Fibroblast of lung (primary cell): ENCODE measurements at regions not wholly inside any gene's neighbourhood (a gene's known extent, or its start where the extent isn't known, plus 50 kb on each side); places are given as distances from the start of the nearest gene placed in this dataset.

Experiments
- DNase-seq, 2 donors: peaks; one replicate each; pipeline versions ENCODE4 v3.0.0 to v3.0.0-alpha.2; 2010; ENCODE audit warnings: low read depth in 2 of 2
- H2AFZ ChIP-seq: 2 replicates; pipeline ENCODE4 v1.5.1; 2012; ENCODE audit warnings: low read length, control low read depth, inconsistent platforms
- H3K27ac ChIP-seq: 2 replicates; pipeline ENCODE4 v1.5.1; 2011; ENCODE audit warnings: low read length, control low read depth; ENCODE audit not compliant: insufficient read depth
- H3K27me3 ChIP-seq: 2 replicates; pipeline ENCODE4 v1.5.1; 2011; ENCODE audit warnings: mild to moderate bottlenecking, low read length; ENCODE audit not compliant: control insufficient read depth, insufficient read depth
- H3K36me3 ChIP-seq: 2 replicates; pipeline ENCODE4 v1.5.1; 2011; ENCODE audit warnings: low read length; ENCODE audit not compliant: control insufficient read depth, insufficient read depth
- H3K4me1 ChIP-seq: 2 replicates; pipeline ENCODE4 v1.5.1; 2011; ENCODE audit warnings: low read length; ENCODE audit not compliant: control insufficient read depth, insufficient read depth; ENCODE audit errors: extremely low read depth
- H3K4me2 ChIP-seq: 2 replicates; pipeline ENCODE4 v1.5.1; 2011; ENCODE audit warnings: low read length, control low read depth; ENCODE audit not compliant: insufficient read depth; ENCODE audit errors: extremely low read depth
- H3K4me3 ChIP-seq, 4 experiments: fragments of 200-600 bp in 1 of 4; sonication (generic) in 1 of 4; replicated peaks in 1 of 4; 2 replicates each; pipeline ENCODE4 v1.5.1; 2011 to 2016; ENCODE audit warnings: low read length in 4 of 4, low read depth in 3 of 4, mild to moderate bottlenecking in 3 of 4, control low read depth in 2 of 4, inconsistent platforms in 1 of 4, mixed read lengths in 1 of 4; ENCODE audit not compliant: insufficient read depth in 1 of 4; ENCODE audit errors: control extremely low read depth in 1 of 4
- H3K79me2 ChIP-seq: 2 replicates; pipeline ENCODE4 v1.5.1; 2012; ENCODE audit warnings: mild to moderate bottlenecking, low read length, inconsistent platforms; ENCODE audit not compliant: control insufficient read depth, insufficient read depth
- H3K9ac ChIP-seq: 2 replicates; pipeline ENCODE4 v1.5.1; 2011; ENCODE audit warnings: mild to moderate bottlenecking, low read length, control low read depth; ENCODE audit not compliant: insufficient read depth
- H3K9me3 ChIP-seq: 2 replicates; pipeline ENCODE4 v1.5.1; 2012; ENCODE audit warnings: low read depth, low read length; ENCODE audit not compliant: control insufficient read depth, insufficient read depth
- H4K20me1 ChIP-seq: 2 replicates; pipeline ENCODE4 v1.5.1; 2011; ENCODE audit warnings: low read length; ENCODE audit not compliant: control insufficient read depth, insufficient read depth; ENCODE audit errors: extremely low read depth
- CTCF ChIP-seq, 2 donors: IDR thresholded peaks in 1 of 2; conservative IDR thresholded peaks in 1 of 2; 1 replicate in 1 of 2; 2 replicates in 1 of 2; pipeline ENCODE4 v1.5.1; 2011 to 2012; ENCODE audit warnings: low read length in 2 of 2, control low read depth in 1 of 2, inconsistent platforms in 1 of 2, low read depth in 1 of 2, mild to moderate bottlenecking in 1 of 2
- EZH2 ChIP-seq: IDR thresholded peaks from 2 replicates; pipeline ENCODE4 v1.5.1; 2012; ENCODE audit warnings: low read length, control low read depth, mild to moderate bottlenecking; ENCODE audit errors: missing control alignments

DNA sequence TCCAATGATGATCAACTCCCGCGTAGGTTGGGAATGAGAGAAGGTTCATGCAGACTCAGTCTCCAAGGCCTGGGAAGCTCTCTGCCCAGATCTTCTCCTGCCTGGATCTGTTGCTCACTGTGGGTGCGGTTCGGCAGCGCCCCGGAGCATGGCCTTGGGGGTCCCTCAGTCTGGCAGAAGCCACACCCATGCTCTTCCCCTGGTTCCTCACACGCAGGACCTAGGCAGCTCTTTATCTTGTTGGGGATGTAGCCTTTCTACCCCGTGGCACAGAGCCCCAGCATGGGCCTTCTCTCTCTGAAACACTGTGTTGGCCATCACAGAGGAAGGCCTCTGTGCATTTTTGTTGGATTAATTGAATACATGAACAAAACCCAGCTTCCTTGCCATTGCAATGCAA lies 1461.6 kb downstream of the BRD1 start:
- Histone ChIP-seq H3K9me3 (no peaks in the 10 kb centered on the region), H3K79me2 (no peaks in the 10 kb centered on the region), H3K9ac (no peak overlapping the region), H3K27ac (no peak overlapping the region), H3K36me3 (no peaks in the 10 kb centered on the region), H3K4me2 (no peak overlapping the region), H3K4me3 (no peak overlapping the region), H3K4me1 (no peaks in the 10 kb centered on the region), H4K20me1 (no peaks in the 10 kb centered on the region), H3K27me3 (no peaks in the 10 kb centered on the region), H2AFZ (no peak overlapping the region)
- TF ChIP-seq CTCF (conservative IDR thresholded peaks at IDR 0.05 in 1 of 2, IDR thresholded peaks at IDR 0.05 in 1 of 2; ENCODE audit: low read depth in 1 of 2, low read length in 2 of 2) (no peak), EZH2 (no peak)
- no peak for DNase-seq

DNA sequence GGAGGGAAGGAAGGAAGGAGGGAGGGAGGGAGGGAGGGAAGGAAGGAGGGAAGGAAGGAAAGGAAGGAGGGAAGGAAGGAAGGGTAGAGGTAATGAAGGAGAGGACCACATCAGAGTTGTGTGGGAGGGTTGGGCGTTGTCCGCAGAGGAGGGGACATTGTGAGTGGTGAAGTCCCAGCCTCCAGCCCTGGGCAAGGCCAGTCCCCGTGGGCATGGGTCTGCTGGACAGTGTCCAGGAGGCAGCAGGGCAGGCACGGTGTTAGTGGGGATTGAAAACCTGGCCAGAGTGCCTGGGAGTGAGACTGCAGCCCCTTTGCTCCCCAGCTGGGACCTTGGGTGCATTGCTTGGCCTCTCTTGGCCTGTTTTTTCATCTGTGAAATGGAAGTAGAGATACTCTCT lies 1462.3 kb downstream of the BRD1 start:
- H3K9me3 ChIP-seq = no peaks in the 10 kb centered on the region
- no peak overlapping the region for H3K4me3 ChIP-seq
- no peak overlapping the region for H3K27ac ChIP-seq
- H3K36me3 ChIP-seq = no peaks in the 10 kb centered on the region
- no peaks in the 10 kb centered on the region for H4K20me1 ChIP-seq
- H2AFZ ChIP-seq = no peak overlapping the region
- no peaks in the 10 kb centered on the region for H3K4me1 ChIP-seq
- H3K27me3 ChIP-seq = no peaks in the 10 kb centered on the region
- no peak for DNase-seq
- no peak overlapping the region for H3K4me2 ChIP-seq
- TF ChIP-seq EZH2 (no peak), CTCF (conservative IDR thresholded peaks at IDR 0.05 in 1 of 2, IDR thresholded peaks at IDR 0.05 in 1 of 2; ENCODE audit: low read depth in 1 of 2, low read length in 2 of 2) (no peak)
- no peaks in the 10 kb centered on the region for H3K79me2 ChIP-seq
- no peak overlapping the region for H3K9ac ChIP-seq

- Histone ChIP-seq H3K4me3 (no peak overlapping the region), H4K20me1 (no peaks in the 10 kb centered on the region), H3K4me2 (no peak overlapping the region), H2AFZ (no peak overlapping the region), H3K36me3 (no peaks in the 10 kb centered on the region), H3K79me2 (no peaks in the 10 kb centered on the region), H3K27me3 (no peaks in the 10 kb centered on the region), H3K4me1 (no peaks in the 10 kb centered on the region), H3K9me3 (no peaks in the 10 kb centered on the region), H3K9ac (no peak overlapping the region), H3K27ac (no peak overlapping the region)
- DNase-seq = no peak
- TF ChIP-seq CTCF (conservative IDR thresholded peaks at IDR 0.05 in 1 of 2, IDR thresholded peaks at IDR 0.05 in 1 of 2; ENCODE audit: low read depth in 1 of 2, low read length in 2 of 2) (no peak), EZH2 (no peak)
Measured at GRCh38 chr22:48362721-48363404, 1464.8 kb downstream of the BRD1 start.
